ENCODE measurements at regions not wholly inside any gene's neighbourhood (a gene's known extent, or its start where the extent isn't known, plus 50 kb on each side); places are given as distances from the start of the nearest gene placed in this dataset.

DNA sequence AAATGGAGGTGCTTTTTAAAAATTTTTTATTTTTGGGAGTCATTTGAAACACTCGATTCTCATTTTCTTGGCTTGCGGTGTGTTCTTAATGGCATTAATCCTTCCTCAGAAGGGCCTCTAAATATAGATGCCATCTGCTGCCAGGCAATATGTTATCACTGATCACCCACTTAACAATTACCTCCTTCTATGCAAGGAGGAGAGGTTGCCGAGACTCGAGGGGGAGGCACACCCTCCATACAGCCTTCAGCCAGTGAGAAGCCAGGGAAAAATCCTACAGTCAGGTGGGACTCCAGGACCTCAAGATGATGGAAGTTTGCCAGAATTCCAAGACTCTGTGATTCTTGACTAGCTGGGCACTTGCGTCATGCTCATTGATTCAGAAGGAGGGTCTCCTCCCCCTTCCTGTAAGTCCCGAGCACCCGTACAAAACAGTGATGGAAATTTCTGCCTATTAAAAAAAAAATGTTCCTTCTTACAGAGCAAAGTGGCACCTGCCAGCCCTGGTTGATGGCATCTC is 574.5 kb downstream of the TYW1 start:
- 73 to 79% (median 75%) methylated on average over 7 of the region's 7 CpGs for WGBS, 5 donors

DNA sequence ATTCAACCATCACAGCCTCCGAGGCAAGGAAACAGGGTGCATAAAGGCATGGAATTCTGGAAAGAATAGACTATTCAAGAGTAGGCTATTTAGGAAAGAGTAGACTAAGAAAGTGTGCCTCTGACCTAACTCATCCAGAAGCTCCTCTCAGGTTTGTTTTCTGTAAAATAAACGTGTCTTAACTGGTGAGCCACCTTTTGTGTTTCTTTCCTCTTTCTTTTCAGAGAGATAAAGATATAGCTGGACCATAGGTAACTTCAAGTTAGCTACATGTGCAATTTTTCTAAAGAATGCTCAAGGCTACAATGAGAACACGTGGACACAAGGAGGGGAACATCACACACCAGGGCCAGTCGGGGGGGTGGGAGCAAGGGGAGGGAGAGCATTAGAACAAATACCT is 577.0 kb downstream of the TYW1 start:
- DNase-seq: no peak
- TF ChIP-seq POLR2AphosphoS5 (IDR thresholded peaks at IDR 0.05) (no peak), POLR2A (IDR thresholded peaks at IDR 0.05) (no peak), CTCF (IDR thresholded peaks at IDR 0.05) (no peak), EP300 (IDR thresholded peaks at IDR 0.05) (no peak)
- peaks cover 0 to 12% (median 4%) of the 10 kb centered on the region in 4 donors for H3K9me3 ChIP-seq
- H3K4me1 ChIP-seq: no peaks in the 10 kb centered on the region
- H3K27me3 ChIP-seq: no peaks in the 10 kb centered on the region
- no peak overlapping the region for H3K27ac ChIP-seq
- WGBS, 5 donors: 67 to 81% (median 78%) methylated on average over 4 of the region's 4 CpGs
- intact Hi-C loops (cut with DNase I; ENCODE audit: low total_unique reads): no loop called here
- no peak overlapping the region for H3K4me3 ChIP-seq
- no peaks in the 10 kb centered on the region for H3K36me3 ChIP-seq

More for the DNA sequence above, 574.5 kb downstream of the TYW1 start:
- TF ChIP-seq EP300 (IDR thresholded peaks at IDR 0.05) (no peak), POLR2AphosphoS5 (IDR thresholded peaks at IDR 0.05) (no peak), CTCF (IDR thresholded peaks at IDR 0.05) (no peak), POLR2A (IDR thresholded peaks at IDR 0.05) (no peak)
- H3K4me3 ChIP-seq: no peak overlapping the region
- no peaks in the 10 kb centered on the region for H3K36me3 ChIP-seq
- H3K27ac ChIP-seq: no peak overlapping the region
- intact Hi-C loops (cut with DNase I; ENCODE audit: low total_unique reads): no loop called here
- no peaks in the 10 kb centered on the region for H3K27me3 ChIP-seq
- no peaks in the 10 kb centered on the region for H3K4me1 ChIP-seq
- peaks cover 0 to 9% (median 4%) of the 10 kb centered on the region in 4 donors for H3K9me3 ChIP-seq
- DNase-seq: no peak

DNA sequence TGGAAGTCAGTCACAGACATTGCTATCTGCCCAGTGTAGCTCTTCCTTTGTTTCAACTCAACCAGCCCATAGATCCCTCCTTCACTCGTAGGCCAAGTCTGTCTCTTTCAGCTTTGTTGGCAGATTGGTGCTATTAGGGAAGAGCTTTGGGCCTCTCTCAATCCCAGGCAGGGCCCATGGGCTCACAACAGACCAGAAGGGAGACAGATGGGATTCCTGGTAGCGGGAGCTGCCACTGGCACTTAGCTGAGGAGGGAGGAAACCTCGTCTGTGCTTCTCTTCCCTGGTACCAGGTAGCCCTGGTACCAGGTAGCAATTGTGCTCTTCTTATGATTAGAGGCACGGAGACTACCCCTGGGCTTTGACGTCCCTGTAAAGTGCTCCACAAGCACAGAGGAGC is 592.0 kb downstream of the TYW1 start:
- Histone ChIP-seq H3K9me3 (peaks cover 14 to 57% (median 44%) of the 10 kb centered on the region in 4 donors), H3K4me1 (no peaks in the 10 kb centered on the region), H3K36me3 (no peaks in the 10 kb centered on the region), H3K27me3 (no peaks in the 10 kb centered on the region), H3K27ac (no peak overlapping the region), H3K4me3 (no peak overlapping the region)
- TF ChIP-seq POLR2AphosphoS5 (IDR thresholded peaks at IDR 0.05) (no peak), EP300 (IDR thresholded peaks at IDR 0.05) (no peak), POLR2A (IDR thresholded peaks at IDR 0.05) (no peak), CTCF (IDR thresholded peaks at IDR 0.05) (no peak)
- no peak for DNase-seq
- WGBS, 5 donors: 60 to 79% (median 75%) methylated on average over 5 of the region's 5 CpGs
- intact Hi-C loops (cut with DNase I; ENCODE audit: low total_unique reads): no loop called here

DNA sequence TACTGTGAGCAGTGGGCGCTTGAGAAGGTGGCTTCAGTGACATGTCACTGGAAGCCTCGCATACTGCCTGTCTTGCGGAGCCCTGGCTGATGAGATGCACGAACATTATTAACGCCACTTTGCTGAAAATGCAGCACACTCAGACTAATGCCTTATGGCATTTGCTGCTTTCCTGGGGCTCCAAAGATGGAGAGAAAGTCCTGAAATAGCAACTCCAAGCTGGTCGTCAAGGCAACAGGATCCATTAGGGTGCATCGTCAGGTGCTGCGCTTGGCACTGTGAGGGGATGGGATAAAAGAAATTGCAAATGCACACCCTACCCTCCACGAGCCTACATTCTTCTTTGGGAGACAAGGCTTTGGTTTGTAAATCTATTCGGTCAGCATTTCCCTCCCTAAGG is 592.5 kb downstream of the TYW1 start:
- no peaks in the 10 kb centered on the region for H3K27me3 ChIP-seq
- H3K4me3 ChIP-seq: no peak overlapping the region
- DNase-seq: no peak
- 78 to 83% (median 80%) methylated on average over 10 of the region's 10 CpGs for WGBS, 5 donors
- intact Hi-C loops (cut with DNase I; ENCODE audit: low total_unique reads): no loop called here
- H3K27ac ChIP-seq: no peak overlapping the region
- no peaks in the 10 kb centered on the region for H3K4me1 ChIP-seq
- no peak for TF ChIP-seq CTCF (IDR thresholded peaks at IDR 0.05)
- TF ChIP-seq POLR2AphosphoS5 (IDR thresholded peaks at IDR 0.05): no peak
- H3K9me3 ChIP-seq: peaks cover 14 to 52% (median 41%) of the 10 kb centered on the region in 4 donors
- no peaks in the 10 kb centered on the region for H3K36me3 ChIP-seq
